AG04450 (cell line): ENCODE measurements at regions not wholly inside any gene's neighbourhood (a gene's known extent, or its start where the extent isn't known, plus 50 kb on each side); places are given as distances from the start of the nearest gene placed in this dataset.

Experiments used
- CTCF ChIA-PET: fragments of 300-600, 350-600 bp; formaldehyde crosslinking; extraction: SDS; loops from one replicate; lab custom pipeline; 2022; ENCODE audit warnings: antibody characterized with exemption, inconsistent platforms; lab: Charles Lee
- POLR2A ChIA-PET: fragments of 350-600 bp; formaldehyde crosslinking; extraction: SDS; loops from one replicate; lab custom pipeline; 2021; ENCODE audit warnings: antibody characterized with exemption, inconsistent platforms; lab: Yijun Ruan, JAX
- DNase-seq: peaks from one replicate; pipeline ENCODE4 v3.0.0-alpha.2; 2011; ENCODE audit warnings: low read depth, low spot score
- H3K27ac ChIP-seq: one replicate; pipeline ENCODE4 v1.5.1; 2012; ENCODE audit warnings: low read depth, low read length, control low read depth
- H3K27me3 ChIP-seq: one replicate; pipeline ENCODE4 v1.6.0; 2012; ENCODE audit warnings: low read length; ENCODE audit not compliant: control insufficient read depth, insufficient read depth
- H3K4me3 ChIP-seq: 2 replicates; pipeline ENCODE4 v1.5.1; 2011; ENCODE audit warnings: mild to moderate bottlenecking, low read depth, low read length, control low read depth
- H3K9me3 ChIP-seq: 2 replicates; pipeline ENCODE4 v1.5.1; 2012; ENCODE audit warnings: low read length; ENCODE audit not compliant: control insufficient read depth, insufficient read depth
- CTCF ChIP-seq: IDR thresholded peaks from 2 replicates; pipeline ENCODE4 v1.5.1; 2011; ENCODE audit warnings: low read depth, low read length, control low read depth, inconsistent platforms

- H3K27ac ChIP-seq: no peak overlapping the region
- DNase-seq: no peak
- CTCF ChIA-PET: no interaction called here
- POLR2A ChIA-PET: no interaction called here
- no peaks in the 10 kb centered on the region for H3K27me3 ChIP-seq
- H3K4me3 ChIP-seq: no peak overlapping the region
- no peak for TF ChIP-seq CTCF
- no peaks in the 10 kb centered on the region for H3K9me3 ChIP-seq
Observed at GRCh38 chr13:44220948-44221347, 152.7 kb upstream of the SERP2 start.

GRCh38 chr13:44221657-44222056, 152.0 kb upstream of the SERP2 start:
- TF ChIP-seq CTCF: no peak
- DNase-seq: no peak
- no peak overlapping the region for H3K4me3 ChIP-seq

GRCh38 chr13:44223770-44224444, 149.7 kb upstream of the SERP2 start:
- CTCF ChIA-PET: interaction anchor here (1.7 kb wide), 1 partner anchor 33 kb away, joined by 4 read pairs; no protein-coding TSS in a partner anchor
- no peak for TF ChIP-seq CTCF
- DNase-seq: no peak
- Histone ChIP-seq H3K27ac (no peak overlapping the region), H3K27me3 (no peaks in the 10 kb centered on the region), H3K4me3 (no peak overlapping the region), H3K9me3 (no peaks in the 10 kb centered on the region)
- POLR2A ChIA-PET: no interaction called here

More at GRCh38 chr13:44221657-44222056, 152.0 kb upstream of the SERP2 start:
- Histone ChIP-seq H3K27me3 (no peaks in the 10 kb centered on the region), H3K27ac (no peak overlapping the region), H3K9me3 (no peaks in the 10 kb centered on the region)
- ChIA-PET POLR2A (no interaction called here), CTCF (no interaction called here)

- Histone ChIP-seq H3K9me3 (no peaks in the 10 kb centered on the region; the same call in 1 of the 2 replicates), H3K27me3 (no peaks in the 10 kb centered on the region), H3K4me3 (no peak overlapping the region), H3K27ac (no peak overlapping the region)
- ChIA-PET POLR2A (no interaction called here), CTCF (interaction anchor here (1.7 kb wide), 1 partner anchor 34 kb away, joined by 4 read pairs; no protein-coding TSS in a partner anchor)
- DNase-seq: no peak
- no peak for TF ChIP-seq CTCF
Observed at GRCh38 chr13:44224450-44225149, 149.0 kb upstream of the SERP2 start.
